GM18870 (cell line): ENCODE measurements at regions not wholly inside any gene's neighbourhood (a gene's known extent, or its start where the extent isn't known, plus 50 kb on each side); places are given as distances from the start of the nearest gene placed in this dataset.
"Not testable (repeated sequence)": the region's sequence is repeated elsewhere in the genome, so short reads cannot be mapped to it uniquely, and the experiment has no call there.

Experiments used
- ATAC-seq: cut with Tn5 transposase; IDR thresholded peaks from one replicate; pipeline ENCODE4 v1.9.1; 2021; ENCODE audit warnings: moderate library complexity; ENCODE audit not compliant: unreplicated experiment

DNA sequence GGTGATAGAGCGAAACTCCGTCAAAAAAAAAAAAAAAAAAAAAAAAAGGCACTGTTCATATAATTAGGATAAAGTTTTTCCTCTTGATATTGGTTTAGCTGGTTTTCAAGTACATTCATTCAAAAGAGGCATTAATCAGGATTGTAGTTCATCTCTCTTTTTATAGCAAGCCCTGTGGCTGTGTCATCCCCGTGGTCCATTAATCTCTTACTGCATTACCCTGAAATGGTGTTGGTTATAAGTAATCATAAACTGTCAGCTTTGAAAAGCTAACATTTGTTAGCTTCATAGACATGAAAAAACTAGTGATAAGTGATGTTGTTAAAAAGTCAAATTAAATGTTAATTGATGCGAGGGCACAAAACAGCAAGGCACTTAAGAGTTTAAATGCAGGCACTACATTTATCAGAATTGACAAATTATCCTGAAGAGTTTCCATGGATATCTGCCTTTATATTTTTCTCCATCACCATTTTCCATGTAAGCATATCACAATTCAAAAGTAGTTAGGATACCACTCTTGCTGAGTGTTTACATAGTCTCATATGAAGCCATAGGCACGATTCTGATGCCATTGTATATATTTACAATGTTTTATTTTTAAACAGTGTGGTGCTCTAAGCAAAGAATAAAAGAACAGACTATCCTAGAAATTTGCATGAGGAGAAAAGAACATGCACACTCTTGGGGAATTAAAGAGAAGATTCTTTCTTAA is 193.1 kb downstream of the OTOL1 start:
- no peak for ATAC-seq

DNA sequence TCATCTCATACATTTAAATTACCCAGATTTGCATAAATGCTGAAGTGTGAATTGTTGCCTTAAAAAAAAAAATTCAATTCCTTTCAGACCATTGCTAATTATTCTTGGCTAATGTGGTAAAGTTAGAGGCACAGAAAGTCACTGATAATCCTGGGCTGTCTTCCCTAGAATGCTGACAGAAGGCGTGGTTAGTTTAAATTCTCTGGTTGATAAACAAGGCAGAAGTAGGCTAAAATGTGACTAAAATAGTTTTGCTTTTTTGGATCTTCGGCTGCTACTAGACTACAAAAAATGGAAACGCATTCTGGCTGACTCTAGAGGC is 193.7 kb downstream of the OTOL1 start:
- no peak for ATAC-seq

DNA sequence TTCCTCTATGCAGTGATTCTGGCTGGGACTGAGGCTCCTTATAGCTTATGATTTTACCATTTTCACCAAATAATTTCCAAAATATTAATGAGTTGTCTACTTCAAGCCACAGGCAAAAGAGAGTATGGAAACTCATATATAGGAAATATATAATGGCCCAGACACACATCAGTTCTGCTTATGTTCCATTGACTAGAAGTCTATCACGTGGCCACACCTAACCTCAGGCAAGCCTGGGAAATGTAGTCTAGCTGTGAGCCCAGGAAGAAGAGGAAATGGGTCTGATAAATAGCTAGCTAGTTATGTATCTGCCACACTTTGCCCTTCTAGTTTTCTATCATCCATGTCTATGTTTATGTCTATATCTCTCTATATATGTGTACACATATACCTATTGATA is 195.1 kb downstream of the OTOL1 start:
- no peak for ATAC-seq

DNA sequence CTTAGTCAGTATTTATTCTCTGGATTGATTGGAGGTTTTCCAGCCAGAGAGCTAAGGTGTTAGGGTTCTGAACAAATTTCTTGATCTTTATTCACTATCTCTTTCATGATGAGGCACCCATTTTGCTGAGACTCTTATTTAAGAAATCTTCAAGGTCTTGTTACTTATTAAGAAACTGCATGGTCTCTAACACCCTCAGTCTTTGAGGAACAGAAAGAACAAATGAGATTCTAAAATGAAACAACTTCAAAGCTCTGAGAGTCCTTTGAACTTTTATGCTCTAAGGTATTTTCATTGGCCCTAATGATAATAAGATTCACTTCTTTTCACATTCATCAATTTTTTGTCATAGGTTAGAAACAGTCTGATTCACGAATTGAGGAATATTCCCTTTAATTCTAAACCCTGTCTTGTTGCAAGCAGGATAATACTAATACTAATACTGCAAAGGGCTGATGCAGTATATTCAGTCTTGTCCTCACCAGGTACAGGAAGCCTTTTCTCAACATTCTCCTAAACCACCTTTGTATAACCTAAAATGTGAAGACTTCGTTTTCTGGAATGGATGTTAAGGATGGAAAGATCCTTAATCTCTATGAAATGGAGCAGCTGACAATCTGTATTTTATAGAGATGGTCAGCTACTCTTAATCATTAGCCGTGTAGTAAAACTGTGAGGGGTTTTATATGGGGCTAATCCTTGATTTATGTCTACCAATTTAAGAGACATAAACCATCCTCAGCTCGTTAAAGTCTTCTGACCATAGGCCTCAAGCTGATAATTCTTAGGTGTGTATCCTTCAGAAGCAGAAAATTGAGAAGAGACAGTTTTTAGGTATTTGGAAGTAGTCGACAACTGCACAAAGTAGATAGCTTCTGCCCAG is 198.3 kb downstream of the OTOL1 start:
- peak; percentile 80 for ATAC-seq

DNA sequence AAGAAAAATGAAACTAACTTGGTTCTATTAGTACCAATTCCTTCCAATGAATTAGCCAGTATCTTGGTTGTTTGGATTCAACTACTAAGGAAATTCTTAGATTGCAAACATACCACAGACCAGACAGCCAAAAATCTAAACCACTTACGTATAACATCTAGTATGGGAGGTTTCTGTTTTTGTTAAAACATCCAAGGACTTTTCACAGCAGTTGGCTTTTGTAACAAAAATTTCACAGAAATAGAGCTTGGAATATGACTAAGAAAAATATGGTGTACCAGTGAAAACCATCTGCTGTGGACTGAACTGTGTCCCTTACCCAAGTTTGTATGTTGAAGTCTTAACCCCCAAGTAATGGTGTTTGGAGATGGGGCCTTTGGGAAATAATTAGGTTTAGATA is 199.2 kb downstream of the OTOL1 start:
- ATAC-seq: no peak

DNA sequence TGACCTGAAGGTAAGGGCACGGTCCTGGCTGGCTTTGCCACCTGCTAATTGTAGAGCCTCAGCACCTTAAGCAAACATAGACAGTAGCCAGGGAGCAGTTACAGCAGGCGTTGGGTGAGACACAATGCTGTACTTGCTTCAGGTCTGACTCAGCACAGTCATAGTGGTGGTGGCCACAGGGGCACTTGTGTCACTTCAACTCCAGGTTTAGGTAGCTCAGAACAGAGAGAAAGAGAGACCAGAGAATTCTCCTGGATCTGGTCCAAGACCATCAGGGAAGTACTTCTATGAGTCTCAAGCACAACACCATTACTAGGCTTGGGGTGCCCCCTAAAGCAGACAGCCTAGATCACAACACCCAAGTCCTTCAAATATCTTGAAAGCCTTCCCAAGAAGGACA is 204.4 kb downstream of the OTOL1 start:
- ATAC-seq: peak; percentile 94

DNA sequence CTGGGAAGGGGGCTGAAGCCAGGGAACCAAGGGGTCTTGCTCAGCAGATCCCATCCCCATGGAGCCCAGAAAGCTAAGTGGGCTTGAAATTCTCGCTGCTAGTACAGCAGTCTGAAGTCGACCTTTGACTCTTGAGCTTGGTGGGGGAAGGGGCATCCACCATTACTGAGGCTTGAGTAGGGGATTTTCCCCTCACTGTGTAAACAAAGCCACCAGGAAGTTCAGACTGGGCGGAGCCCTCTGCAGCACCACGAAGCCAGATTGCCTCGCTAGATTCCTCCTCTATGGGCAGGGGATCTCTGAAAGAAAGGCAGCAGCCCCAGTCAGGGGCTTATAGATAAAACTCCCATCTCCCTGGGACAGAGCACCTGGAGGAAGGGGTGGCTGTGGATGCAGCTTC is 210.6 kb downstream of the OTOL1 start:
- not testable (repeated sequence) for ATAC-seq

DNA sequence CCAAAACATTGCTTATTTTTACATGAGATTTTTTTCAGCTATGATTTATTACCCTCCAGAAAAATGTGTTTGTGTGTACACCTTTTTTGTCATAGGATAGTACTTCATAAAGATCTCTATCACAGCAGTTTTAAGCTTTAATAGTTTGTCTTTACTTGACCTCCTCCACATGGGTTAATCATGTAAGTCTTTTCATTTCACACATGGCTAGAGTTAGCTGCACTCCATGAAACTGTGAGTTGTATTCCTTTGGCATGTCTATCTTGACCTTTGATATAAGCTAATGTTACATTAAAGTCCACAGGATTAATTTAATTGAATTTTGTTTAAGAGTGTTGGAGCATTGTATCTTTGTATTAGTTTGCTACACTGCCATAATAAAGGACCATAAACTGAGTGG is 217.1 kb downstream of the OTOL1 start:
- ATAC-seq: no peak

DNA sequence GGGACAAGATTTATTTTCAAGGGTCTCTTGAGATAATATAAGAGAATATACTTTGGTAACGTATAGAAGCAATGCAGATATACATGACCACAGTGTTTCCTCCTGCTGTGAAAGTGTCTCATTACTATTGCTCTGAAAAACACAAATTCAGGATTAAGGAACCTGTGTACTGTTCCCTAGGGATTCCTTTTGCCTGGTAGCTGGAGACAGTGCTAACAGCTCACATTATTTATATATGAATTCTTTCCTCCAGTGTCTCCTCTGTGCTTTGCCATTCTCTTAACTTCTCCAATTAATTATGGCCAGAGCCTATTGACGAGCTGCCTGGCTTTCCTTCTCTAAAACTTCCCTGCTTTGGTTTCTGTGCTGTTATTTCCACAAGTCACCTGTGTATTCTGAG is 235.4 kb downstream of the OTOL1 start:
- ATAC-seq: no peak

DNA sequence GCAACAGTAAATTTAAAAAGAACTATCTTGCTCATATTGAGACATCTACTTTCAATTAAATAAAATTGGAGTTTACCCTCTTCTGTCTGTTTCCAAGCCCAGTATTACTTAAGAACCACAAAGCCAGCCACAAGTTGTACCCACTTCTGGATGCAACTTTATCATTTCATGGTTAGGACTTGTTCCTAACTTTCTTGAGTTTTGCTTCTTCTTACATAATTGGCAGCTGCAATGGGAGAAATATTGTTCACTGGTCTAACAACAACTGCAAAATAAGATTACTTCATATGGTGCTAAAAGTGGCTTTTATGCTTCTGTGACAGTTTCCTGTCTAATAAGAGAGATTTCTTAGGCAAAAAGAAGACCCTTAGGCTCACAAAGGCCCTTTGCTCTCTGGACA is 240.6 kb downstream of the OTOL1 start:
- ATAC-seq: no peak

DNA sequence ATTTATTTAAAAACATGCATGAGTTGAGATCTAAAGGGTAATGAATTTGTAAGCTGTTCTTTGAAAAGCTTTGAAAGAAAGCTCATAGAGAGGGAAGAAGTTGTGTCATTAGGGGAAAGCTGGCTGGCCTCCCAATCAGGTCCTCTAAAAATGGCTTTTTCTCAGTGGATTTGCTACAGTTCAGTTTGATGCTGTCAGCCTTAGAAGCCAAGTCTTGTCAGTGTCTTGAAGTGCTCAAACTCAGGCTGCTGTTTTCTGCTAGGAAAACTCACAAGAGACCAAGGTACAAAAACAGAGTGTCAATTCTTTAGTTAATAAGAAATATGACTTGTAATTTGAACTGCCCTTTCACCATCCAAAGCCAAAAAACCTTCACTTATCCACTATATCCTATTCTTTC is 243.8 kb downstream of the OTOL1 start:
- no peak for ATAC-seq

DNA sequence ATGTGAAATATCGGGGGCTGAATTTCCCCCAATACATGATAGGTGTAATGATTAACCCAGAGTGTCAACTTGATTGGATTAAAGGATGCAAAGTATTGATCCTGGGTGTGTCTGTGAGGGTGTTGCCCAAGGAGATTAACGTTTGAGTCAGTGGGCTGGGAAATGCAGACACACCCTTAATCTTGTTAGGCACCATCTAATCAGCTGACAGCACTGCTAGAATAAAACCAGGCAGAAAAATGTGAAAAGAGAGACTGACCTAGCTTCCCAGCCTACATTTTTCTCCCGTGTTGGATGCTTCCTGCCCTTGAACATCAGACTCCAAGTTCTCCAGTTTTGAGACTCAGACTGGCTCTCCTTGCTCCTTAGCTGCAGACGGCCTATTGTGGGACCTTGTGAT is 247.8 kb downstream of the OTOL1 start:
- no peak for ATAC-seq

DNA sequence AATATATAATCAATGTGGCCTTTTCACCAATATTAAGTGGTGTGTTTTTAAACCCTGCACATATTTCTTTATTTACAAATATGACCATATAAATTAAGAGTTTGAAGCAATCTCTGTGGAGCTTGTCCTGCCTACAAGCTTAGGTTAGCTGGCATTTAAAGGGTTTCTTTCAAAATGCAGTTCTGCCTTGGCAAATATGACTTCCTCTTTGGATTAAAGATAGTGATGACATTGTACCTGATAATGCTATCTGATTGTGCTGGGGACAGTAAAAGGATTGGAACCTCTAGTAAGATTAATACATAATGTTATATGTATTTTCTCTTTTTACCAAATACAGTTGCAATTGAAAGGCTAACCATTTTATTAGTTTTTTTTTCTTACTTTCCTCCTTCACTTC is 249.1 kb downstream of the OTOL1 start:
- no peak for ATAC-seq

DNA sequence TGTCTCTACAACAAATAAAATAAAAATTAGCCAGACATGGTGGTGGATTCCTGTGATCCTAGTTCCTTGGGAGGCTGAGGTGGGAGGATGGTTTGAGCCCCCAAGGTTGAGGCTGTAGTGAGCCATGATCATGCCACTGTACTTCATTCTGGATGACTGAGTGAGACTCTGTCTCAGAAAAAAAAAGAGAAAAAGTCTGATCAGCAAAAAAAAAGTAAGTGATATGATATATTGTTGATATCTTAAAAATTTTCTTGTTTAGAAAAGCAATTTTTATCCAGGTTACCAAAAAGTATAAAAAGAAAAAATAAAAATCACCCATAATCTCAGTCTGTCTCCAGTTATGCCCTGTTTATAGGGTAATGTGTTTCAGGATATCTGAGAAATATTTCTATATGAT is 251.4 kb downstream of the OTOL1 start:
- ATAC-seq: no peak

DNA sequence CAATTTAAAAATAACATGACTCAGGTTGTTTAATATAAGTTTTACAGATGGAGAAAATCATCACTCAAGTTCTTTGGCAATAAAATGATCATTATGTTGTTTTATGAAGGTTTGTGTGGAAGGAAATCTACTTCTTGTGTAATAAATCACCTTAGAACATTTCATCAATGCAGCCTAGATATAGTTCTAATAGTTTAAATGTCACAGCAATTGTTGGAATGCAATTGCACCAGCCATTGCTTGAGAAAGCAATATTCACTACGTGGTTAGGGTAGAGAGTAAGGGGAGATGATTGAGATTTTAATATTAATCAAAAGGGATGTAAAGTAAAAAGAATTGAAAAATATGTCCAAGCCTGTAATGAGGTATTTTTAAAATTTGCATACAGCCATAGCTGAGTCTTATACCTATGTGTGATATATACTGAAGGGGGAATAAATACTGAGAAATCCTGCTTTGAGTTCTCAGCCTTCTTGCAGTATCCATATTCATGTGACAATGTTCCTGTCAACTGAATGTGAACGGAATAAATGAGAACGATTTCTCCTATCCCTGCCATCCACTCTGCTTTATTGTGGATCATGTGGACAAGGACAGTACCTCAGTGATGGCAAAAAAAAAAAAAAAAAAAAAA is 257.9 kb downstream of the OTOL1 start:
- no peak for ATAC-seq

DNA sequence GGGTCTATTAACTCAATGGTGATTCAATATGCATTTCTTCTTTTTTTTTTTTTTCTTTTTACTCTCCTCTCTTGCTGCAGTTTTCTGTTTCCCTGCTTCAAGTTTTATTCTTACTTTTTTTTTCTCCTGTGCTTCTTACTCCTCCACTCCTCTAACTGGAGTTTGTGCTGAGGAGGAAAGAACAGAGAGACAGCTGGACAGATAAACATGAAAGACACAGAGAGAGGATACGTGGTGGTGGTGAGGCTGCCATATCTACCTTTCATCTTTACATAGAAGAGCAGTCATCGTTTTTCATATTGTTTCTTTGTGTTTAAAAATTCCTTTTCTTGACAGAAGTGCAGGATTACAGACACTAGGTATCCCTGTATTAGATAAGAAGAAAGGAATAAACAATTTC is 262.8 kb downstream of the OTOL1 start:
- no peak for ATAC-seq

DNA sequence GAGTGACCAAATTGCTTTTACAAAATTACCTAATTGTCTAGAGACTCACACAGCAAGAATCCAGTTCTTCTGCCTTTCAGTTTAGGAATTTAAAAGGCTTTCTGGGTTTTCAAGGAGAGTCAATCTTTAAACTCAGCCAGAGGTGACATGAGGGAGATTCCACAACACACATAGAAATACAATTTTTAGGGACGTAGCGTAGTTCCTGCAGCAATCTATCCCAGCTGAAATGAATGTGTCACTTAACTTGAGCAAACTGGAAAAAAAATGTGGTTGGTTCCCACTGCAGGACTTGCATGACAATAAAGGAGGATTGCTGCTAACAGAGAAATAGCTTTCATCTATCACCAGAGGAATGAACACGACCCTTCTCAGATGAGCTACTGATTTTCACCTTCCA is 269.7 kb downstream of the OTOL1 start:
- ATAC-seq: no peak

DNA sequence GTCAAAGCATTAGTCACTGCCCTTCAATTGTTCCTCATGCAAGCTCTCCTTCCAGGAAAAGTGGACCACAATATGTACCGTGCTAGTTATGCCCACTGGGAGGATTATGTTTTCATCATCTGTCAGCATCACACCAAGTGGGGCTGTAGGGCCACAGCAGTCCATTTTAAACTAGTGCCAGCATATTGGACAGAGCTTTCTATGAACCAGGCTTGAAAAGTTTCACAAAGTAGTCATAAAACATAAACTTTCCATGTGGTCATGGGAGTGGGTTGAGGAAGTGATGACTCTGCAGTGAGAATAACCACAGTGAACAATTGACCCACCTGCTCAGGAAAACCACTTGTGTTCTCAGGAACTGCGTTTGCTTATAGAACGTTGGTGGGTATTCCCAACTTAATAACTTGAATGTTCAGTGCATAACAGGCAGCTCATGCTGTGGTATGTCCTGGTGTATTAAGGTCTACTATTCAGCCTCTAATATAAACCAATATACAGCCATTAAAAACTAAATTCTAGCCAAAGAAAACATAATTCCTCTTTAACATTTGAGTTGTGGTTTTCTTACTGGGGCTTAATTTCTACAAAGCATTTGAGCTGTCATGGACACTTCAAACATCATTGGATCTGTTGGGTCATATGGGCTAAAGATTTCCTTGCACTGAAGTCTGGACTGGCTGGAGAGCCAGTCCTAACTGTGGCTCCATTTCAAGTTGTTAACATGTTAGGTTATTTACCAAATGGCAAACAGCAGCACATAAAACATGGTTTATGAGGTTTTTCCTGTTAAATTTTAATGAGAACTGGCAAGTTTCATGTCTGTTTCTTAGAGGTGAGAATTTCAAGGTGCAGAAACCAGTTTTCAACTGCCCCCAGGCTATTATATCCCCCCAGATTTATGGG is 274.1 kb downstream of the OTOL1 start:
- peak; percentile 89 for ATAC-seq

DNA sequence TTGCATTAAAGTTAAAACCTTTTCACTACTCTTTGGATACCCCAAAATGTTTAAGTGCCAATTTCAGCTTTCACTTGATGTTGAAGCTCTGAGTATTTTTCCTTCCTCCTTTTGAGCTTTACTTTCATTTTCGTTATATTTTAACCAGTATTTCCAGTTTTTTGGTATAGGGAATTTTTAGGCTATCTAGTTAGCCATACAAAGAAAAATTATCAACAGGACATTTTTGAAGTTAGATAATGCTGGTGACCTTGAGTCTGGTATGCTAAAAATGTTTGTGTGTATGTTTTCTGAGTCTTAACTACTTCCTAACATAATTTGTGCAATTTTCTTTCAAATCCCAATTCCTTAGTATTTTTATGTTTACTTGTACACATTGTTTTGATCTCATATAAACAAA is 284.8 kb downstream of the OTOL1 start:
- ATAC-seq: no peak

DNA sequence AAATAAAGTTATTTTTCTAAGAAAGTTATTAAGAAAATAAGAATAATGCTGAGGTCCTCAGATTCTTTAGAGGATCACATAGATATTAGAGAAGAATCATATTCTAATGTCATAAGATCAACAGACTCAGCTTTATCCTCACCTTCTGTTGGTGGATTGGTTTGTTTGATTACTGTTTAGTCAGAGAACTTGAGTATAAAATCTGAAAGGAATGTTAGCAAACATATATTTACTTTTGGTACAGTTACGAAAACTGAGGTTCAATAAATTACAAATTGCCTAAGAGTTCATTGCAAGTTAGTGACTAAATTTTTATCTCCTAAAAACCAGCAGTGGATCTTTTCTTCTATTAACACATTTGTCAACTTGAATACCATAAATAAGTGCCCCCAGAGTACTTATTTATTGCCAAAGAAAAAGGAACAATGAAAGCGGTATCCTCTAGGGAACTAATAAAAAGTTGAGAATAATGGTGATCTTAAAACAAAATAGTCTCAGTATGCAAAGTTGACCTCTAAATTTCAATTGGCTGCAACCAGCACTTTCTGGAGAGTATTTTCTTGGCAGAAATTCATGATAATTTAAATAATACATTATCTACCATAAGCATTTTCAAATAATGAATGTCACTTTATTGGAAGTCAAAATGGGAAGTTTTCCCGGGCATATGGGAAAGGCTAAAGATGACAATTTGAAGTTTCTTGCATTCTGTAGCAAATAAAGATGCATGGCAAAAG is 296.8 kb downstream of the OTOL1 start:
- ATAC-seq: no peak
